ENCODE measurements at regions not wholly inside any gene's neighbourhood (a gene's known extent, or its start where the extent isn't known, plus 50 kb on each side); places are given as distances from the start of the nearest gene placed in this dataset.

DNA sequence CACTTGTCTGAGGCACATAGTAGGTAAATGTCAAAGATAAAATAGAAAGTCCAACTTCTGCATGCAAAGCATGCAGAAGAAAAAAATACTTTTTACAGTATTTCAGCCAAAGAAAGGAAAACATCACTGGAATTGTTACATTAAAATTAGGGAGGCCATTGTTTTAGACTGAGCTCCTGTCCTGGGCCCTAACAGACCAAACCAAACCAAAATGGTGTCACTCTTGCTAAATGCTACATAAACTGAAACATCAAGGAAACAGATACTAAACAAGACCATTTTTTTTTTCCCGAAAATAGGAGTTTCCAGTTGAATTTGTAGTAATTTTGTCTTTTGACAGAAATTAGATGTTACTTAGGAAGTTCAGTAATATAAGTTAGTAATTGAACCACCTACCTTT is 508.8 kb downstream of the DSC3 start:
- TF ChIP-seq, protein P1, sequence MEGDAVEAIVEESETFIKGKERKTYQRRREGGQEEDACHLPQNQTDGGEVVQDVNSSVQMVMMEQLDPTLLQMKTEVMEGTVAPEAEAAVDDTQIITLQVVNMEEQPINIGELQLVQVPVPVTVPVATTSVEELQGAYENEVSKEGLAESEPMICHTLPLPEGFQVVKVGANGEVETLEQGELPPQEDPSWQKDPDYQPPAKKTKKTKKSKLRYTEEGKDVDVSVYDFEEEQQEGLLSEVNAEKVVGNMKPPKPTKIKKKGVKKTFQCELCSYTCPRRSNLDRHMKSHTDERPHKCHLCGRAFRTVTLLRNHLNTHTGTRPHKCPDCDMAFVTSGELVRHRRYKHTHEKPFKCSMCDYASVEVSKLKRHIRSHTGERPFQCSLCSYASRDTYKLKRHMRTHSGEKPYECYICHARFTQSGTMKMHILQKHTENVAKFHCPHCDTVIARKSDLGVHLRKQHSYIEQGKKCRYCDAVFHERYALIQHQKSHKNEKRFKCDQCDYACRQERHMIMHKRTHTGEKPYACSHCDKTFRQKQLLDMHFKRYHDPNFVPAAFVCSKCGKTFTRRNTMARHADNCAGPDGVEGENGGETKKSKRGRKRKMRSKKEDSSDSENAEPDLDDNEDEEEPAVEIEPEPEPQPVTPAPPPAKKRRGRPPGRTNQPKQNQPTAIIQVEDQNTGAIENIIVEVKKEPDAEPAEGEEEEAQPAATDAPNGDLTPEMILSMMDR (IDR thresholded peaks at IDR 0.05; ENCODE audit: low read depth, low read length): no peak
- no peak for DNase-seq (ENCODE audit: low read depth in 2 of 2)
- no peak overlapping the region for H3K4me3 ChIP-seq (replicated peaks in 1 of 2; ENCODE audit: low read depth in 2 of 2, low read length in 2 of 2)

DNA sequence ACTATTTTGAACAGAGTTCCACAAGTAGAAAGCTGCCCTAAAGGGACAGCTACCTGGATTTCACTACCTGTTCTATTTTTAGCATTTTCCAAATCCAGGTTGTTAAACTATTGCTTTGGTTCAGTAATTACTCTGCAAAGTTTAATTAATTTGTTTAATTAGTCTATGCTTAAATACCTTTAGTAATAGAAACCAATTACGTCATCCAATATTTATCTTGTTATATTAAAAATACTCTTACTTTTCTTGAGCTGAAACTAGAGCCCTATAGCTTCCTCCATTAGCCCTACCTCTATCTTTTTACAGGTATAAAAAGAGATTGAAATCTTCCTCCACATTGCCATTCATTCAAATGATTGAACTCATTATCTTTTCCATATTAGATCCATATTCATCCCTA is 514.6 kb downstream of the DSC3 start:
- H3K4me3 ChIP-seq (replicated peaks in 1 of 2; ENCODE audit: low read depth in 2 of 2, low read length in 2 of 2): no peak overlapping the region
- TF ChIP-seq, protein P1 (IDR thresholded peaks at IDR 0.05; ENCODE audit: low read depth, low read length): no peak

DNA sequence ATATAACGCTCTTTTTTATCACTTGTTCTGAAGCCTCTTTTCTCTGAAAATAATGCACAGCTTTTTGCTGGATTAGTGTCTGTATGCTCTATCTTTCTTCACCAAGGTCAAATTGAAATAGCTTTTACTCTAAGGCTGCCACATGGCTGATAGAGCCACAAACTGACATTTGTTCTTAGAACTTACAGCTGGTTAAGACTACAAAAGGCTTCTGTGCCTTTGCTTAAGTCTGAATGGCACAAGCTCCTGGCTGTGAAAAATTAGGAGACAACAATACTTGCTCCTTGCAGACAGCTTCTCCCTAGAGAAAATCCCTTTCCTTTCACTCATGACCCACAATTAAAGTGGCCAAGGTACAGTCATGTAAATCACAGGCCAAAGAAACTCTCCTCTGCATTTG is 515.3 kb downstream of the DSC3 start:
- H3K4me3 ChIP-seq (replicated peaks in 1 of 2; ENCODE audit: low read depth in 2 of 2, low read length in 2 of 2): no peak overlapping the region
- DNase-seq (ENCODE audit: low read depth in 2 of 2): no peak
- TF ChIP-seq, protein P1 (IDR thresholded peaks at IDR 0.05; ENCODE audit: low read depth, low read length): no peak

More for the DNA sequence above, 514.6 kb downstream of the DSC3 start:
- DNase-seq (ENCODE audit: low read depth in 2 of 2): no peak

DNA sequence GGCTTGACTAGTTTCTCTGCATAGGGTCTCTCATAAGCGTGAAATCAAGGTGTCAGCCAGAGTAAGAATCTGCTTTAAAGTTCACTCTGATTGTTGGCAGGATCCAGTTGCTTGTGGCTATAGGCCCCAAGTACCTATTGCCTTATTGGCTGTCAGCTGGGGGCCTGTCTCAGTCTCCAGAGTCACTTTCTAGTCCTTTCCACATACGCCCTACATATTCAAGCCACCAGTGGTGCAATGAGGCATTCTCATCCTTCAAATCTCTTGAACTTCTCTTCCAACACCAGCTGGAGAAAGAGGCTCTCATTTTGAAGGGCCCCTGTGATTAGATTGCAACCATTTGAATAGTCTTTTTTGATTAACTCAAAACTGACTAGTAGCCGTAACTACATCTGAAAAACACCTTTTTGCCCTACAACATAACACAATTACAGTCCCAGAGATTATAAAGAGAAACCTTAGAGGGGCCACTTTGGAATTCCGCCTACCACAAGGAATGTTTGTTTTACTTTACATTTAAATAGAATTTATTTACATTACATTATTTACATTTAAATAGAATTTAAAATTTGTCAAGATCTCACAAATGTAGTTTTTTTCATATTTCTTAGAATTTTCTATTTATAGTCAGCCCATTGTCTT is 520.1 kb downstream of the DSC3 start:
- DNase-seq (ENCODE audit: low read depth in 2 of 2): no peak
- TF ChIP-seq, protein P1 (IDR thresholded peaks at IDR 0.05; ENCODE audit: low read depth, low read length): no peak

DNA sequence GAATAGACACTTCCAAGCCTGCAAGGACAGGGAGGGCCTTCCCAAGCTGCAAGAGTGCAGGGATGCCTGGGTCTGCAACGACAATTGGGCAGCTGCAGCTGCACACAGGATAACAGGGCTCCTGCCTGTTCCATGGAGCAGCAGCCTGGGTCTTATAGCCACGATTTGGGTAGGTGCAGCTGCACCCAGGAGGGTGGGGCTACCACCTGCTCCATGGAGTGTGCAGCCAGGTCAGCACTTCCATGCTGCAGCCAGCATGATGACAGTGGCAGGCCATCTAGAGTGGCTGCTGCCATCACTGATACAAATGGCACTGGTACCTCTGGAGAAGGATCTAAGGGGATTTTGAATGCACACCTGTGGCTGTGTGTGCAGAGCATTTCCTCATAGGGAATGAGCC is 528.5 kb downstream of the DSC3 start:
- H3K4me3 ChIP-seq (replicated peaks in 1 of 2; ENCODE audit: low read depth in 2 of 2, low read length in 2 of 2): no peak overlapping the region
- TF ChIP-seq, protein P1 (IDR thresholded peaks at IDR 0.05; ENCODE audit: low read depth, low read length): no peak
- no peak for DNase-seq (ENCODE audit: low read depth in 2 of 2)

More for the DNA sequence above, 520.1 kb downstream of the DSC3 start:
- no peak overlapping the region for H3K4me3 ChIP-seq (replicated peaks in 1 of 2; ENCODE audit: low read depth in 2 of 2, low read length in 2 of 2)

DNA sequence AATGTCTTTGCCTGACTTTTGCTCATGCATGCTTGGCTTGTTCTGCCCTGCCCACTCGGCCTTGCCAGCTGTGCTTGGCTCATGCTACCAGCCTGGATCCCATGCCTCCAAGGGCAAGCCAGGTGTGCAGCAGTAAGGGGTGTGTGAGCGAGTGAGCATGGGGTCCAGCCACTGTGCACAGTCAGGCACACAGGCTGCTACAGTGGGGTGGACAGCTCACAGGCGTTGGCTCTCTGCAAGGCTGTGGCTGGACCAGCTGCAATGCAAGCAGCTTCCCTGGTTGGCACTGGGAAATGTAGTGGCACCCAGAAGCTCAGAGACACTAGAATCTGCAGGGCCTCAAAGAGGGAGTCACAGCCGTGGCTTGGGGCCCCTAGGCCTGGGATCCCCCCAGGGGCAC is 529.7 kb downstream of the DSC3 start:
- no peak overlapping the region for H3K4me3 ChIP-seq (replicated peaks in 1 of 2; ENCODE audit: low read depth in 2 of 2, low read length in 2 of 2)
- DNase-seq (ENCODE audit: low read depth in 2 of 2): no peak
- TF ChIP-seq, protein P1 (IDR thresholded peaks at IDR 0.05; ENCODE audit: low read depth, low read length): no peak

DNA sequence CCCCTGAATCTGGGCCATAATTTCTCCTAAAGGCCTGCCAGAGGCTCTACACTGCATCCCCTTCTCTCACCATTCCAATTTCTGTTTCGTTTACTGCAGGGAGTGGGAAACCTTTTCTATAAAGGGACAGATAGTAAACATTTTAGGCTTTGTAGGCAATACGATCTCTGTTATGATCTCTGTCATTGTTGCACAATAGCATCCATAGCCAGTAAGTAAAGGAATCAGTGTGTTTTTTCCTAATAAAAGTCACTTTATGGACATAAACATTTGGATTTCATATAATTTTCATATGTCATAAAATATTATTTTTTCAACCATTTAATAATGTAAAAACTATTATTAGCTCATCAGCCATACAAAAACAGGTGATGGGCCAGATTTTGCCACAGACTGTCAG is 531.7 kb downstream of the DSC3 start:
- DNase-seq (ENCODE audit: low read depth in 2 of 2): no peak
- TF ChIP-seq, protein P1 (IDR thresholded peaks at IDR 0.05; ENCODE audit: low read depth, low read length): no peak
- no peak overlapping the region for H3K4me3 ChIP-seq (replicated peaks in 1 of 2; ENCODE audit: low read depth in 2 of 2, low read length in 2 of 2)
